ENCODE measurements at regions not wholly inside any gene's neighbourhood (a gene's known extent, or its start where the extent isn't known, plus 50 kb on each side); places are given as distances from the start of the nearest gene placed in this dataset.

GRCh38 chr1:22241811-22242210 is 98.9 kb upstream of the WNT4 start:
- TF ChIP-seq TARDBP (IDR thresholded peaks at IDR 0.05) (no peak), LEF1 (IDR thresholded peaks at IDR 0.05; ENCODE audit: borderline replicate concordance) (no peak)
